Natural killer cell treated with Interleukin-12 subunit alpha and Interleukin-12 subunit beta and Interleukin-15 and Interleukin-18, amount 100 ng/mL, for 72 hours (primary cell): ENCODE measurements at regions not wholly inside any gene's neighbourhood (a gene's known extent, or its start where the extent isn't known, plus 50 kb on each side); places are given as distances from the start of the nearest gene placed in this dataset.
"Not testable (repeated sequence)": the region's sequence is repeated elsewhere in the genome, so short reads cannot be mapped to it uniquely, and the experiment has no call there.

ENCODE experiments used
- ATAC-seq, 2 donors: fragments of 150-1000 bp; cut with Tn5 transposase in 1 of 2; sonication (Bioruptor Pico), chemical (Tn5 transposase) in 1 of 2; 2 replicates each; pipeline ENCODE4 v1.10.0; 2021
- DNase-seq: peaks from one replicate; pipeline ENCODE4 v3.0.0; 2022; ENCODE audit warnings: low spot score
- H3K27ac Mint-ChIP-seq, 2 donors: 1 replicate in 1 of 2; 2 replicates in 1 of 2; pipeline ENCODE4 v1.8.0; 2022; ENCODE audit warnings: mixed read lengths in 2 of 2, mild to moderate bottlenecking in 1 of 2, moderate library complexity in 1 of 2
- H3K27me3 Mint-ChIP-seq, 2 donors: 1 replicate in 1 of 2; 2 replicates in 1 of 2; pipeline ENCODE4 v1.8.0; 2022; ENCODE audit warnings: mixed read lengths in 2 of 2
- H3K36me3 Mint-ChIP-seq: one replicate; pipeline ENCODE4 v1.8.0; 2022; ENCODE audit warnings: mixed read lengths
- H3K4me1 Mint-ChIP-seq, 2 donors: 1 replicate in 1 of 2; 2 replicates in 1 of 2; pipeline ENCODE4 v1.8.0; 2022; ENCODE audit warnings: low read depth in 2 of 2, mixed read lengths in 2 of 2, mild to moderate bottlenecking in 1 of 2
- H3K4me3 Mint-ChIP-seq: one replicate; pipeline ENCODE4 v1.8.0; 2022; ENCODE audit warnings: mixed read lengths
- H3K9me3 Mint-ChIP-seq: 2 replicates; pipeline ENCODE4 v1.8.0; 2022; ENCODE audit warnings: mixed read lengths

- H3K27ac Mint-ChIP-seq, H3K36me3 Mint-ChIP-seq, H3K4me1 Mint-ChIP-seq, H3K27me3 Mint-ChIP-seq, H3K4me3 Mint-ChIP-seq, DNase-seq: not testable (repeated sequence)
- H3K9me3 Mint-ChIP-seq, result peaks cover 20% of the 10 kb centered on the region
- ATAC-seq, result peak in 1 of 2 donors; percentile 4
Measured at GRCh38 chr21:9728219-9728992, 793.0 kb upstream of the TPTE start.

DNA sequence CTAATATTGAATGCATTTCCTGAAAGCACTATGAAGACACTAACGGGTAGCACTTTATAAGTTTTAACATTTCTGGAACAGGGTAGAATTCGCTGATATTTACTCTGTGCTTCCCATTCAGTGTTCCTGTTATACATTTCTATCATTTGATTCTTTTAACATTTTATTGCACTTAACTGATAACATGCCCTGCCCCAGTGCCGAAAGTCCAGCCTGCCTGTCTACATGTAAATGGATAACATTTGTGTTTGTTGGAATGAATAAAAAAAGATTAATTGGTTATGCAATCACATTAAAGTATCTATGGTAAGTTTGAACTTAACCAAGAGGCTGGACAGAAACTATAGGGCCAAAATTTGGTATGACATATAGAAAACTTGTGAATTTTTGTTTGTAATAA, 790.5 kb upstream of the TPTE start:
- Mint-ChIP-seq H3K4me1 (no peaks in the 10 kb centered on the region), H3K27ac (no peak overlapping the region), H3K36me3 (peaks cover 6% of the 10 kb centered on the region), H3K9me3 (peaks cover 15% of the 10 kb centered on the region), H3K27me3 (no peaks in the 10 kb centered on the region), H3K4me3 (no peak overlapping the region)
- no peak for ATAC-seq
- DNase-seq, result no peak

- not testable (repeated sequence) for ATAC-seq, H3K36me3 Mint-ChIP-seq, H3K27ac Mint-ChIP-seq, H3K27me3 Mint-ChIP-seq, DNase-seq, H3K4me1 Mint-ChIP-seq, H3K4me3 Mint-ChIP-seq
- peaks cover 15% of the 10 kb centered on the region for H3K9me3 Mint-ChIP-seq
Measured at GRCh38 chr21:9731317-9731716, 790.1 kb upstream of the TPTE start.

GRCh38 chr21:9732605-9733004, 788.8 kb upstream of the TPTE start:
- H3K9me3 Mint-ChIP-seq, H3K27me3 Mint-ChIP-seq, H3K27ac Mint-ChIP-seq, H3K4me1 Mint-ChIP-seq, H3K36me3 Mint-ChIP-seq, H3K4me3 Mint-ChIP-seq, DNase-seq: not testable (repeated sequence)
- ATAC-seq, result peak in 1 of 2 donors; percentile 24

DNA sequence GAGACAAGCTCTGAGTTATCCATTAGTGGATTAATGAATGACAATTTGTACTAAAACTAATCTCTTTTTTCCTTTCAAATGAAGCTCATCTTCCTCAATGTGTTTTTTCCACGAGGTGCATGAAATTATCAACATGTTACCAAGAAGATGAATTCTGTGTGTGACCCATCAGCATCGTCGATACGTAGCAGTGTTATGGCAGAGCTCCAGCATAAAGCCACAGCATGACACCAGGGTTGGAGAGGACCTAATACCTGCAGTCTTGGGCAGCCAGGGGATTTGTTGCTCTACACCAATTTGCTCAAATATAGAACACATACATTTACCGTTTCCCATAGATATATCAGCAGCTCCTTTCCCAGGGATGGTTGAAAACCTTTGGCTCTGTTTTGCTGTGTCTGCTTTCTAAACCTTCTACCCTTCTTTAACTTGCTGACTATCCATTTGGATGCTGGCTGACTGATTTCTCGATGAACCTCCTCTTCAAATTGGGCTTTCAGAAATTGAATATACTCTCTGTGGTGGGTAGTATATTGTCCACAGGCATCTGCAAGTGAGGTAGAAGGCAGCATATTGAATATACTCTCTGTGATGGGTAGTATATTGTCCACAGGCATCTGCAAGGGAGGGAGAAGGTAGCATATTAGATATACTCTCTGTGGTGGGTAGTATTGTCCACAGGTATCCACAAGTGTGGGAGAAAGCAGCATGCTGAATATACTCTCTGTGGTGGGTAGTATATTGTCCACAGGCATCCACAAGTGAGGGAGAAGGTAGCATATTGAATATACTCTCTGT, 787.4 kb upstream of the TPTE start:
- not testable (repeated sequence) for H3K4me1 Mint-ChIP-seq, ATAC-seq, DNase-seq, H3K27ac Mint-ChIP-seq, H3K27me3 Mint-ChIP-seq, H3K36me3 Mint-ChIP-seq, H3K9me3 Mint-ChIP-seq, H3K4me3 Mint-ChIP-seq

GRCh38 chr21:9735421-9735961, 785.9 kb upstream of the TPTE start:
- peaks cover 11% of the 10 kb centered on the region for H3K9me3 Mint-ChIP-seq
- no peak overlapping the region for H3K27ac Mint-ChIP-seq
- H3K27me3 Mint-ChIP-seq, result no peaks in the 10 kb centered on the region
- H3K4me3 Mint-ChIP-seq, result no peak overlapping the region
- no peaks in the 10 kb centered on the region for H3K4me1 Mint-ChIP-seq
- H3K36me3 Mint-ChIP-seq, result no peaks in the 10 kb centered on the region
- DNase-seq (no peak), ATAC-seq (peak; percentile 25 to 53)

DNA sequence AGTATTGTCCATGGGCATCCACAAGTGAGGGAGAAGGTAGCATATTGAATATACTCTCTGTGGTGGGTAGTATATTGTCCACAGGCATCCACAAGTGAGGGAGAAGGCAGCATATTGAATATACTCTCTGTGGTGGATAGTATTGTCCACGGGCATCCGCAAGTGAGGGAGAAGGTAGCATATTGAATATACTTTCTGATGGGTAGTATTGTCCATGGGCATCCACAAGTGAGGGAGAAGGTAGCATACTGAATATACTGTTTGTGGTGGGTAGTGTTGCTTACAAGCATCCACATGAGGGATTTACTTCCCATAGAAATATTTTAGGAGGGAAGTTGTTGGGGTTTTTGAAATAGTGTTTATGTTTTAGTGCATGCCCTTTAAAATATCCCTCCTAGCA, 784.1 kb upstream of the TPTE start:
- DNase-seq, H3K4me1 Mint-ChIP-seq, H3K27ac Mint-ChIP-seq, H3K36me3 Mint-ChIP-seq, H3K27me3 Mint-ChIP-seq, H3K4me3 Mint-ChIP-seq, ATAC-seq: not testable (repeated sequence)
- peaks cover 19% of the 10 kb centered on the region for H3K9me3 Mint-ChIP-seq

- H3K27ac Mint-ChIP-seq, H3K4me3 Mint-ChIP-seq, H3K36me3 Mint-ChIP-seq, DNase-seq, H3K4me1 Mint-ChIP-seq, H3K27me3 Mint-ChIP-seq: not testable (repeated sequence)
- peaks cover 21% of the 10 kb centered on the region for H3K9me3 Mint-ChIP-seq
- ATAC-seq, result peak in 1 of 2 donors; percentile 38
Measured at GRCh38 chr21:9737871-9738515, 783.4 kb upstream of the TPTE start.

DNA sequence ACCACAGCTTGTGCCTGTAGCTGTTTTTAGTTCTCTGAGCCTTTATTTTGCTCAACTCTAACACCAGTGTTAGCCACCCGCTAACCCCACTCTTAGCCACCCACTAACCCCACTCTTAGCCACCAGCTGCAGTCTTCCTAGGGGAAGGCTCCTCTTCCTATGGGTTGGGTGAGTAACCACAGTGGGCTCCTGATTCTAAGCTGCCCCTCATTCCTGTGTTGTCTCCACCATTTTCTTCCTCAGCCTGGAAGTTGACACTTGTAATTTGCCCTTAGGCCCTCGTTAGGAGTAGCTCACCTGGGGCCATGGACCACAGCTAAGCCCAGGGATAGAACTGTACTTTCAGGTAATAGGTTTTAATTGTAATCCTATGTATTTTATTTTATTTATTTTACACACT, 782.9 kb upstream of the TPTE start:
- Mint-ChIP-seq H3K9me3 (peaks cover 21% of the 10 kb centered on the region), H3K36me3 (peaks cover 5% of the 10 kb centered on the region), H3K4me3 (no peak overlapping the region), H3K27ac (no peak overlapping the region), H3K4me1 (no peaks in the 10 kb centered on the region), H3K27me3 (no peaks in the 10 kb centered on the region)
- DNase-seq, result no peak
- peak; percentile 16 to 29 for ATAC-seq

DNA sequence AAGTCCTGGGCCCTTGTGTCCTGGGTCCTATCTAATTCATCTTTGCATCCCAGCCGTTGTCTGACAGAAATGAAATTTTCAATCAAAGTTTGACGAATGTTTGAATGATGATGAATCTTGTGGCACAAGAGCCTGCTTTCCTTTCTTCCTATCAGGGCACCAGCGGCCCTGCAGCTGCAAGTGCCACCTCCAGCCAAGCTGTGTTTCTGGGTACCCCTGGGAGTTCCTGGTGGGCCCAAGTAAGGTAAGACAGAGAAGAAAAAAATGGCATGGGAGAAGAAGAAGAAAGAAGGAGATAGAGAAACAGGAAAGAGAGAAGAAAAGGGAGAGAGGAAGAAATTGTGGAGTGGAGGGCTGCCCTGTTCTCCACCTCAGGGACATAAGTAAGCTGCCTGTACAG, 782.1 kb upstream of the TPTE start:
- H3K4me3 Mint-ChIP-seq, result no peak overlapping the region
- H3K27me3 Mint-ChIP-seq, result no peaks in the 10 kb centered on the region
- H3K27ac Mint-ChIP-seq, result no peak overlapping the region
- H3K36me3 Mint-ChIP-seq, result peaks cover 5% of the 10 kb centered on the region
- DNase-seq (no peak), ATAC-seq (no peak)
- H3K9me3 Mint-ChIP-seq, result peaks cover 21% of the 10 kb centered on the region
- H3K4me1 Mint-ChIP-seq, result no peaks in the 10 kb centered on the region

DNA sequence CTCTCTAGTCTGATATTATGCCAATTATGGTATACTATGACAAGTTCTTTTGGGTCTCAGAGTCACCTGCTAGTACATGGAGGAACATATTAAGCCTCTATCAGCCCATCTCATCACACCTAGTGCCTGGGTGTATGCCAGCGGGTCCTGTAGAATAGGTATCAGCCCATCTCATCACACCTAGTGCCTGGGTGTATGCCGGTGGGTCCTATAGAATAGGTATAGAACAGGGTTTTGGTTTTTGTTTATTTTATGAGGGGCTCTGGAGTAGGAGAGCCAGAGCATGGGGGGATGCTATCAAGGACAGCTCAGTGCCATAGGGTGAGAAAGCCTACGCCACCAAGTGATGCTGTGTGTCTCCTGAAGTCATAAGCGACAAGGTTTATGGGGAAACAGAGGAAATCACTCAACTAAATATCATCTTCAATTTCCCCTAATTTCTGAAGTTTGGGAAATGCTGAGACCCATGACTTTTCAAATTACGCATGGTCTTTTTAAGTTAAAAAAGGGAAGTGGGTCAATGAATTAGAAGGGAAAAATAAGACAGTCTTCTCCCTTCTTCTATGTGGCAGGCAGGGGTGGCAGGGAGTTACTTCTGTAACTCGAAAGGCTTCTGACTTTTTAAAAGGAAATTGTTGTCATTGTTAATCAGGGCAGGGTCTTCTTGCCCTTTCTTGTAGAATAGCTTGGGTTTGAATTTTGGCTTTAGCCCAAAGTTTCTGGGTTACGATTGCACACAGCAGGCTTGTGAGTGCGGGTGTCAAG, 781.0 kb upstream of the TPTE start:
- peaks cover 21% of the 10 kb centered on the region for H3K9me3 Mint-ChIP-seq
- not testable (repeated sequence) for H3K4me1 Mint-ChIP-seq, H3K4me3 Mint-ChIP-seq, H3K27me3 Mint-ChIP-seq, DNase-seq, H3K27ac Mint-ChIP-seq, ATAC-seq, H3K36me3 Mint-ChIP-seq

GRCh38 chr21:9740991-9741742, 780.2 kb upstream of the TPTE start:
- not testable (repeated sequence) for H3K36me3 Mint-ChIP-seq, DNase-seq, H3K27ac Mint-ChIP-seq, H3K4me1 Mint-ChIP-seq, H3K4me3 Mint-ChIP-seq, H3K27me3 Mint-ChIP-seq, ATAC-seq
- peaks cover 21% of the 10 kb centered on the region for H3K9me3 Mint-ChIP-seq

DNA sequence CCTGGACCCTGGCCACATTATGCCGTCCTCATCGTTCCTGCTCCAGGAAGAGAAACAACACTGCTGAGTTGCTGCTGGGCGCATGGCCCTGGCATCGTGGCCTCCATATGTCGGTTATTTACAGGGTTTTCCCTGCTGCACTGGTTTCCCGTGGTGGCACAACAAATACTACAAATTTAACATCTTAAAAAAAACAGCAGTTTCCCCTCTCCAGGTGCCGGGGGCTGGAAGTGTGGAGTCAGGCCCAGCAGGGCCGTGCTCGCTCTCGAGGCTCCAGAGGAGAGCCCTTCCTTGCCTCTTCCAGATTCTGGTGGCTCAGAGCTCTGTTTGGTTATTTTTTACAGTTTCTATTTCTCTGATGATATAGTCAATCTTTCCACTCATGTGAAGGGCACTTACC, 777.8 kb upstream of the TPTE start:
- not testable (repeated sequence) for H3K36me3 Mint-ChIP-seq, DNase-seq, H3K4me3 Mint-ChIP-seq, H3K27me3 Mint-ChIP-seq, ATAC-seq, H3K4me1 Mint-ChIP-seq, H3K27ac Mint-ChIP-seq
- H3K9me3 Mint-ChIP-seq, result peaks cover 17% of the 10 kb centered on the region
